ENCODE measurements at regions not wholly inside any gene's neighbourhood (a gene's known extent, or its start where the extent isn't known, plus 50 kb on each side); places are given as distances from the start of the nearest gene placed in this dataset.

DNA sequence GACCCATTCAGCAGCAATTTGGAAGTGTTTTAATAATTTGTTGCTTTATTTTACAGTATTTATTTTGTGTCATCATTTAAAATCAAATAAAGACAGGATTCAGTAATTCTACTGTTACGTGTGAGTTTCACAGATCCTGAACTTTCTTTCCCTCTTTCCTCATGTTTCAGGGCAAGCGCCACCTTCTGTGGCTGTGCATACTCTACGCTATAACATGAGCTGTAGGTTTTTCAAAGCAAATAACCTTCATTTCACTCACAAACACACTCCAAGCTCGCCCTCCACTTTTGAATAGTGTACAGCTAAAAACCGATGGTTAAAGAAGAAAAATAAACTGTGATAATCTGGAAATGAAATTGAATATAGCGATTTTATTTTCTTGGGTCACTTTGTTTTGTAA is 753.3 kb downstream of the OLFM4 start:
- ATAC-seq (ENCODE audit: insufficient read depth, low read depth) (no peak), DNase-seq (no peak)
- TF ChIP-seq EZH2 (IDR thresholded peaks at IDR 0.05; ENCODE audit: borderline replicate concordance, low read depth, low read length, severe bottlenecking) = no peak
- TF ChIP-seq, protein P1, sequence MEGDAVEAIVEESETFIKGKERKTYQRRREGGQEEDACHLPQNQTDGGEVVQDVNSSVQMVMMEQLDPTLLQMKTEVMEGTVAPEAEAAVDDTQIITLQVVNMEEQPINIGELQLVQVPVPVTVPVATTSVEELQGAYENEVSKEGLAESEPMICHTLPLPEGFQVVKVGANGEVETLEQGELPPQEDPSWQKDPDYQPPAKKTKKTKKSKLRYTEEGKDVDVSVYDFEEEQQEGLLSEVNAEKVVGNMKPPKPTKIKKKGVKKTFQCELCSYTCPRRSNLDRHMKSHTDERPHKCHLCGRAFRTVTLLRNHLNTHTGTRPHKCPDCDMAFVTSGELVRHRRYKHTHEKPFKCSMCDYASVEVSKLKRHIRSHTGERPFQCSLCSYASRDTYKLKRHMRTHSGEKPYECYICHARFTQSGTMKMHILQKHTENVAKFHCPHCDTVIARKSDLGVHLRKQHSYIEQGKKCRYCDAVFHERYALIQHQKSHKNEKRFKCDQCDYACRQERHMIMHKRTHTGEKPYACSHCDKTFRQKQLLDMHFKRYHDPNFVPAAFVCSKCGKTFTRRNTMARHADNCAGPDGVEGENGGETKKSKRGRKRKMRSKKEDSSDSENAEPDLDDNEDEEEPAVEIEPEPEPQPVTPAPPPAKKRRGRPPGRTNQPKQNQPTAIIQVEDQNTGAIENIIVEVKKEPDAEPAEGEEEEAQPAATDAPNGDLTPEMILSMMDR (IDR thresholded peaks at IDR 0.05; ENCODE audit: borderline replicate concordance, extremely low read depth, low read length, poor library complexity, severe bottlenecking) = no peak
- Histone ChIP-seq H2AFZ (ENCODE audit: low read depth, low read length) (no peak overlapping the region), H3K4me1 (ENCODE audit: insufficient read depth, low read length) (no peaks in the 10 kb centered on the region), H3K4me2 (ENCODE audit: insufficient read depth, low read length) (no peak overlapping the region), H3K36me3 (ENCODE audit: insufficient read depth, low read length) (no peaks in the 10 kb centered on the region), H3K27me3 (ENCODE audit: insufficient read depth, low read length, poor library complexity) (no peaks in the 10 kb centered on the region), H3K79me2 (ENCODE audit: insufficient read depth, low read length) (no peaks in the 10 kb centered on the region), H4K20me1 (ENCODE audit: insufficient read depth, low read length) (no peaks in the 10 kb centered on the region), H3K4me3 (ENCODE audit: low read depth in 1 of 2, low read length in 2 of 2) (no peak overlapping the region), H3K9me3 (ENCODE audit: insufficient read depth, low read length, severe bottlenecking) (no peaks in the 10 kb centered on the region), H3K27ac (ENCODE audit: low read length) (no peak overlapping the region), H3K9ac (ENCODE audit: low read depth, low read length) (no peak overlapping the region)

- H3K9me3 ChIP-seq (ENCODE audit: insufficient read depth, low read length, severe bottlenecking) = no peaks in the 10 kb centered on the region
- peak; percentile 23 for DNase-seq
- no peaks in the 10 kb centered on the region for H3K27me3 ChIP-seq (ENCODE audit: insufficient read depth, low read length, poor library complexity)
- H3K4me2 ChIP-seq (ENCODE audit: insufficient read depth, low read length) = peak overlapping the region; percentile 31; the same call in 1 of the 2 replicates
- TF ChIP-seq EZH2 (IDR thresholded peaks at IDR 0.05; ENCODE audit: borderline replicate concordance, low read depth, low read length, severe bottlenecking) = no peak
- TF ChIP-seq, protein P1 (IDR thresholded peaks at IDR 0.05; ENCODE audit: borderline replicate concordance, extremely low read depth, low read length, poor library complexity, severe bottlenecking) = peak; percentile 83
- no peak overlapping the region for H3K9ac ChIP-seq (ENCODE audit: low read depth, low read length)
- H3K4me1 ChIP-seq (ENCODE audit: insufficient read depth, low read length) = no peaks in the 10 kb centered on the region
- H2AFZ ChIP-seq (ENCODE audit: low read depth, low read length) = peak overlapping the region; percentile 23; the same call in 1 of the 2 replicates
- ATAC-seq (ENCODE audit: insufficient read depth, low read depth) = peak; percentile 73
- H3K79me2 ChIP-seq (ENCODE audit: insufficient read depth, low read length) = no peaks in the 10 kb centered on the region
- H3K27ac ChIP-seq (ENCODE audit: low read length) = no peak overlapping the region
- no peaks in the 10 kb centered on the region for H4K20me1 ChIP-seq (ENCODE audit: insufficient read depth, low read length)
- H3K36me3 ChIP-seq (ENCODE audit: insufficient read depth, low read length) = no peaks in the 10 kb centered on the region
- H3K4me3 ChIP-seq (ENCODE audit: low read depth in 1 of 2, low read length in 2 of 2) = no peak overlapping the region
Observed at GRCh38 chr13:53782488-53782961, 753.9 kb downstream of the OLFM4 start.

- no peaks in the 10 kb centered on the region for H3K4me1 ChIP-seq (ENCODE audit: insufficient read depth, low read length)
- H3K9me3 ChIP-seq (ENCODE audit: insufficient read depth, low read length, severe bottlenecking) = no peaks in the 10 kb centered on the region
- no peak overlapping the region for H3K27ac ChIP-seq (ENCODE audit: low read length)
- TF ChIP-seq EZH2 (IDR thresholded peaks at IDR 0.05; ENCODE audit: borderline replicate concordance, low read depth, low read length, severe bottlenecking) = no peak
- TF ChIP-seq, protein P1 (IDR thresholded peaks at IDR 0.05; ENCODE audit: borderline replicate concordance, extremely low read depth, low read length, poor library complexity, severe bottlenecking) = no peak
- no peaks in the 10 kb centered on the region for H3K79me2 ChIP-seq (ENCODE audit: insufficient read depth, low read length)
- no peak overlapping the region for H3K4me3 ChIP-seq (ENCODE audit: low read depth in 1 of 2, low read length in 2 of 2)
- no peak for DNase-seq
- H4K20me1 ChIP-seq (ENCODE audit: insufficient read depth, low read length) = no peaks in the 10 kb centered on the region
- H3K9ac ChIP-seq (ENCODE audit: low read depth, low read length) = no peak overlapping the region
- no peak for ATAC-seq (ENCODE audit: insufficient read depth, low read depth)
- H3K27me3 ChIP-seq (ENCODE audit: insufficient read depth, low read length, poor library complexity) = no peaks in the 10 kb centered on the region
- no peaks in the 10 kb centered on the region for H3K36me3 ChIP-seq (ENCODE audit: insufficient read depth, low read length)
- H3K4me2 ChIP-seq (ENCODE audit: insufficient read depth, low read length) = no peak overlapping the region
- H2AFZ ChIP-seq (ENCODE audit: low read depth, low read length) = no peak overlapping the region
Observed at GRCh38 chr13:53783471-53783870, 754.9 kb downstream of the OLFM4 start.

- Histone ChIP-seq H3K4me3 (ENCODE audit: low read depth in 1 of 2, low read length in 2 of 2) (no peak overlapping the region), H4K20me1 (ENCODE audit: insufficient read depth, low read length) (no peaks in the 10 kb centered on the region), H3K27me3 (ENCODE audit: insufficient read depth, low read length, poor library complexity) (no peaks in the 10 kb centered on the region), H3K79me2 (ENCODE audit: insufficient read depth, low read length) (no peaks in the 10 kb centered on the region), H3K9me3 (ENCODE audit: insufficient read depth, low read length, severe bottlenecking) (no peaks in the 10 kb centered on the region), H3K4me1 (ENCODE audit: insufficient read depth, low read length) (no peaks in the 10 kb centered on the region), H2AFZ (ENCODE audit: low read depth, low read length) (no peak overlapping the region), H3K9ac (ENCODE audit: low read depth, low read length) (no peak overlapping the region), H3K27ac (ENCODE audit: low read length) (no peak overlapping the region), H3K4me2 (ENCODE audit: insufficient read depth, low read length) (no peak overlapping the region), H3K36me3 (ENCODE audit: insufficient read depth, low read length) (no peaks in the 10 kb centered on the region)
- ATAC-seq (ENCODE audit: insufficient read depth, low read depth) (no peak), DNase-seq (no peak)
- no peak for TF ChIP-seq EZH2 (IDR thresholded peaks at IDR 0.05; ENCODE audit: borderline replicate concordance, low read depth, low read length, severe bottlenecking)
- TF ChIP-seq, protein P1 (IDR thresholded peaks at IDR 0.05; ENCODE audit: borderline replicate concordance, extremely low read depth, low read length, poor library complexity, severe bottlenecking) = no peak
Observed at GRCh38 chr13:53788286-53788685, 759.7 kb downstream of the OLFM4 start.
